ENCODE measurements at regions not wholly inside any gene's neighbourhood (a gene's known extent, or its start where the extent isn't known, plus 50 kb on each side); places are given as distances from the start of the nearest gene placed in this dataset.

DNA sequence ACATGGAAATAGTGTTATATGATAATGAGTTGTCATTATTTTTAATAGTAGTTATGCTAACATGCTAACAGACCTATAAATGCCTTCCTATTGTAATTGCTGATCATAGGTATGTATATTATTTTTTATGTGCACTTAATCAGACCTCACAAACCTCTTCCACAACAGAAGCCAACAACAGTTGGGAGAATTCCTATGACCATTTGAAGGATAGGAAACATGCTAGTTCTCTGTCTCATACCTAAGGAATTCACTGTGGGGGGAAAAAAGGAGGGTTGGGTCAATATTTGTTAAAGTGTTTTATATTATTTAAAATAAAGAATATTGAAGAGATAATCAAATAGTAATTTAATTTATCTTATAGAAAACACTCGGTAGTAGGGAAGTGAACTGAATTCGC, 990.9 kb downstream of the EPHA7 start:
- peaks cover 0 to 3% of the 10 kb centered on the region in 2 experiments; a peak in 1 of 5 replicates for H3K9me3 Mint-ChIP-seq
- H2AFZ ChIP-seq (ENCODE audit: low read length) = no peak overlapping the region
- H4K91ac ChIP-seq (ENCODE audit: insufficient read length, low read depth, low read length) = no peak overlapping the region
- no peak overlapping the region for H2BK5ac ChIP-seq (ENCODE audit: insufficient read length, low read length)
- H3K56ac ChIP-seq (ENCODE audit: insufficient read length, low read depth, low read length) = no peak overlapping the region
- no peak overlapping the region for H3K14ac ChIP-seq (ENCODE audit: insufficient read depth, low read length)
- no CpG with 5 or more reads among the region's 2 CpGs for WGBS (ENCODE audit: extremely low coverage, insufficient read length, low lambda C conversion rate)
- no peak overlapping the region for H2BK15ac ChIP-seq (ENCODE audit: low read depth, low read length)
- H3K27ac ChIP-seq (ENCODE audit: insufficient read length, low read depth, low read length) = no peak overlapping the region
- no peak overlapping the region for H3K18ac ChIP-seq (ENCODE audit: insufficient read length, low read depth, low read length)
- H3K9ac ChIP-seq (ENCODE audit: extremely low read depth, insufficient read length, low read length) = no peak overlapping the region
- H3K79me2 ChIP-seq (ENCODE audit: insufficient read depth, low read length) = no peaks in the 10 kb centered on the region
- no peak overlapping the region for H3K23ac ChIP-seq (ENCODE audit: insufficient read length, low read depth, low read length)
- no peaks in the 10 kb centered on the region for H3K4me1 Mint-ChIP-seq
- TF ChIP-seq, protein P1, sequence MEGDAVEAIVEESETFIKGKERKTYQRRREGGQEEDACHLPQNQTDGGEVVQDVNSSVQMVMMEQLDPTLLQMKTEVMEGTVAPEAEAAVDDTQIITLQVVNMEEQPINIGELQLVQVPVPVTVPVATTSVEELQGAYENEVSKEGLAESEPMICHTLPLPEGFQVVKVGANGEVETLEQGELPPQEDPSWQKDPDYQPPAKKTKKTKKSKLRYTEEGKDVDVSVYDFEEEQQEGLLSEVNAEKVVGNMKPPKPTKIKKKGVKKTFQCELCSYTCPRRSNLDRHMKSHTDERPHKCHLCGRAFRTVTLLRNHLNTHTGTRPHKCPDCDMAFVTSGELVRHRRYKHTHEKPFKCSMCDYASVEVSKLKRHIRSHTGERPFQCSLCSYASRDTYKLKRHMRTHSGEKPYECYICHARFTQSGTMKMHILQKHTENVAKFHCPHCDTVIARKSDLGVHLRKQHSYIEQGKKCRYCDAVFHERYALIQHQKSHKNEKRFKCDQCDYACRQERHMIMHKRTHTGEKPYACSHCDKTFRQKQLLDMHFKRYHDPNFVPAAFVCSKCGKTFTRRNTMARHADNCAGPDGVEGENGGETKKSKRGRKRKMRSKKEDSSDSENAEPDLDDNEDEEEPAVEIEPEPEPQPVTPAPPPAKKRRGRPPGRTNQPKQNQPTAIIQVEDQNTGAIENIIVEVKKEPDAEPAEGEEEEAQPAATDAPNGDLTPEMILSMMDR (conservative IDR thresholded peaks at IDR 0.05) = no peak
- H3K4me1 ChIP-seq (ENCODE audit: insufficient read depth, low read length) = no peaks in the 10 kb centered on the region
- H3K36me3 Mint-ChIP-seq (ENCODE audit: insufficient read depth in 1 of 3, low read depth in 3 of 3) = no peaks in the 10 kb centered on the region
- no peaks in the 10 kb centered on the region for H3K23me2 ChIP-seq (ENCODE audit: insufficient read length, low read depth, low read length, poor library complexity, severe bottlenecking)
- no peak overlapping the region for H3K27ac Mint-ChIP-seq
- no peaks in the 10 kb centered on the region for H3K9me3 ChIP-seq (ENCODE audit: control insufficient read depth, low read depth, low read length)
- no peak overlapping the region for H2BK20ac ChIP-seq (ENCODE audit: low read depth, low read length, poor library complexity, severe bottlenecking)
- H2AK5ac ChIP-seq (ENCODE audit: insufficient read length, low read length) = no peak overlapping the region
- H3T11ph ChIP-seq (ENCODE audit: low read length) = no peak overlapping the region
- H4K20me1 ChIP-seq (ENCODE audit: control insufficient read depth, insufficient read depth, insufficient read length) = no peaks in the 10 kb centered on the region
- H2BK120ac ChIP-seq (ENCODE audit: low read depth, low read length, poor library complexity, severe bottlenecking) = no peak overlapping the region
- no peak overlapping the region for H4K8ac ChIP-seq (replicated peaks; ENCODE audit: insufficient read length, low read depth, low read length)
- no peak overlapping the region for H3K4me3 Mint-ChIP-seq
- H3K4me2 ChIP-seq (ENCODE audit: insufficient read depth, insufficient read length, low read length) = no peak overlapping the region
- no peaks in the 10 kb centered on the region for H3K27me3 Mint-ChIP-seq (ENCODE audit: low read depth)
- no peaks in the 10 kb centered on the region for H3K27me3 ChIP-seq (ENCODE audit: insufficient read depth, low read length)
- H4K5ac ChIP-seq (ENCODE audit: insufficient read length, low read depth, low read length) = no peak overlapping the region
- no peak overlapping the region for H3K4ac ChIP-seq (ENCODE audit: low read depth, low read length)
- no peak overlapping the region for H2BK12ac ChIP-seq (ENCODE audit: insufficient read length, low read depth, low read length)
- DNase-seq = no peak
- no peaks in the 10 kb centered on the region for H3K79me1 ChIP-seq (ENCODE audit: insufficient read depth, low read depth, low read length, poor library complexity, severe bottlenecking)

Data from H9 (cell line).